HG03066 (cell line): ENCODE measurements at regions not wholly inside any gene's neighbourhood (a gene's known extent, or its start where the extent isn't known, plus 50 kb on each side); places are given as distances from the start of the nearest gene placed in this dataset.

Experiments used
- ATAC-seq: cut with Tn5 transposase; IDR thresholded peaks from one replicate; pipeline ENCODE4 v1.9.1; 2021; ENCODE audit warnings: low read depth; ENCODE audit not compliant: unreplicated experiment

DNA sequence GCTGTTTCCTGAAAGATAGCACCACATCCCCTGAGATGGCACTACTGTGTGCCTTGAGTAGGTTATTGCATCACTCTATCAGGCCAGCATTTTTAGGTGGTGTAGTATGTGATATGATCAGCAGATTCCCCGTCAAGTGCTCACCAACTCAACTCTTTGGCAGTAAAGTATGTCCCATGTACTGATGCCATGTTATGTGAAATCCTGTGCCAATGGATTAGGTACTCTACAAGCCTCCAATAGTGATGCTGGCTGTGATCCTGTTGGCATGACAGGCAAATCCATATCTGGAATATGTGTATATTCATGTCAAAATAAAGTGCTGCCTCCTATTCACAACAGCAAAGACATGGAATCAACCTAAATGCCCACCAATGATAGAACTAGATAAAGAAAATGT lies 137.2 kb upstream of the CAMK1G start:
- ATAC-seq, result no peak

GRCh38 chr1:209454340-209454994 lies 129.0 kb upstream of the CAMK1G start:
- ATAC-seq, result no peak

GRCh38 chr1:209455145-209455544 lies 128.4 kb upstream of the CAMK1G start:
- ATAC-seq, result no peak

DNA sequence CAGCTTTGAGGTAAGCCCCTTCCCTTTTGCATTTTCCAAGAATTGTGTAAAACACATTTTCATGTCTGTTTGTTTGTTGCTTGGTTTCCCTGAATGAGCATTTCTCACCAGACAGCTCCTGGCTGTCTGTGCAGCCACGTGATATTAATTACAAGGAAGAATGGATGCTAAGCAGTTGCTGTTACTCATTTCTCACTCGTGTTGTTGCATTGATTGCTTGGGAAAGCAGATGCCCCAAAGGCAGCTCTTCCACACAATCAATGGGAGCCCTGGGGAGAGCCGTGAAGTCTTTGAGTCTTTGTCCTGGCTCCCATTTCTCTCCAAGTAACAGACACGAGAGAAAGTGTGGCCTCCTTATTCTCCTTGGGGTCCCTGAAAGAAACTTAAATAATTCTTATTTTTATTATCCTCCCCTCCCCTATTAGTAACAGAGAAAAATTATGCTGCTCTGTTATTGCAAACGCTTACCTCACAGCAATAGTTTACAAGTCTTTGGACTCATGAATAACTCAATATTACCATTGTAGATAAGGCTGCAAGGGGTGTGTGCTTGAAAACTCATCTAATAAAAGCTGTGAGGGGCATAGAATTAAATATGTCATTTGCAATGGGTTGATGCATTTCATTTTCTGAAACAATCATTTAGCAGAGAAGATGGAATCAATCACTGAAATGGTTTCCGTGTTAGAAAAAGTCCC lies 127.7 kb upstream of the CAMK1G start:
- ATAC-seq, result no peak

GRCh38 chr1:209456878-209457277 lies 126.6 kb upstream of the CAMK1G start:
- no peak for ATAC-seq

GRCh38 chr1:209457401-209458125 lies 126.0 kb upstream of the CAMK1G start:
- no peak for ATAC-seq

DNA sequence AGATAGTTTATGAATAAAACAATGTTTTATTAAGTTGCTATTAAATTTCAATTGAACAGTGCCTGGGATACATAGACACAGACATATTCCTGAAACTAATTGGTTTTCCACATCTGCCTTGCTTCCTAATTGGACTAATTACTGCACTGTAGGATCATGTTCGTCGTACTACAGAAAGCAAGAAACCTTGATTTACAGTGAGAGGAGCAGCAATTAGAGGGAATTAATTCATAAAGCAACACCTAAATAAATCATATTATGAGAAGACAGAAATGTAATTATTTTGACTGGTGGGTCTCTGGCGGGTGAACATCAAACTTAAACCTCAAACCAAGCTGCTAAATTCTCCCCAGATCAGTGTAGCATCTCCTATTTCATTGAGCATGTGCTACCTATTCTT lies 124.6 kb upstream of the CAMK1G start:
- no peak for ATAC-seq

- ATAC-seq, result no peak
Measured at GRCh38 chr1:209461168-209461567, 122.3 kb upstream of the CAMK1G start.

DNA sequence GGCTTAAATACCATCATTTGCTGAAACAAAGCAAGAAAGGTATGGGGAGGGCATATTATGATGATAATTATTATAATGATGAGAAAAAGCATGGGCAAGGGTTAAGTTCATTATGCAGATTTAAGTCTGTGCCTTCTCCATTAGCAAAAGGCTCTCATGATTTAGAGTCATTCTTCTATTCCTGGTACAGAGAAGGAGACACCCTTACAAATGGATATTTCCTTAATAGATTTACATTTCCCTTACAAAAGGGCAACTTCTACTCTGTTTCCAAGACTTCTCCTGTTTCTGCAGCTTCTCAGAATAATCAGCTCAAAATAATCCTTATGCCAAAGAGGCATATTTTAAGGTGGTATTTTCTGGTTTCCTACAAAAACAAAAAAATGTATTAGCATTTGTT lies 121.1 kb upstream of the CAMK1G start:
- no peak for ATAC-seq

- ATAC-seq, result no peak
Measured at GRCh38 chr1:209463441-209463840, 120.1 kb upstream of the CAMK1G start.

DNA sequence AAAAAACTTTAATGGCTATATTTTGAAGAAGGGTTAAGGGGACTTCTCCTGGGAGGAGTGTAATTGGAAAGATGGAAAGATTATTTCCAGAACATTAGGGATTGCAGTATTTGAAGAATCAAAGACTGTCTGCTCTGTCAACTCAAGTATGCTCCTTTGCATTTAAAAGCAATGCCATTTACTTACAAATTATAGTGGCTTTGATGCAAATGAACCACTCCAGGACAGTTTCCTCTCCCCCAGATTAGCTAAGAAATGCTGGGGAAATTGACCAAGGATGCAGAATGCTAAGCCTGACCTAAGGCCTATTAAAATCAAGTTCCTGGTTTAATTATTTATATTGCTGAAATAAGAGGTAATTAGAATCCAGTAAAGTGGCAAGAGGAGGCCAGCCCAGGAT lies 110.5 kb upstream of the CAMK1G start:
- no peak for ATAC-seq

DNA sequence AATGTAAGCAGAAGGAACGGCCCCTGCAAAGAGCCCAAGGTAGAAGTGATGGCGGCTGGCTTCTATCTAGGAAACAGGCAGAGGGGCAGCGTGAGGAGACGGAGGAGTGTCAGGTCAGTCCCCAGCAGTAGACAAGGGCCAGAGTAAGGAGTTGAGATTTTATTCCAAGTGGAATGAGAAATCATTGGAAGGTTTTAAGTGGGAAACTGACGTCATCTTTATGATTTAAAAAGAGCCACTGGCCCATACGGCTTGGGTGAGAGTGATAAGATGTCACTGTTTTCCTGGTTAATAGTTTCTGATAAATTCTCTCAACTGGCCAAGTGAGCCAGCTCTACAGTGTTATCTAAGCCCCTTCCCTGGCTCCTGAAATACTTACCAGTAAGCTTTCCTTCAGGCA lies 103.2 kb upstream of the CAMK1G start:
- no peak for ATAC-seq

DNA sequence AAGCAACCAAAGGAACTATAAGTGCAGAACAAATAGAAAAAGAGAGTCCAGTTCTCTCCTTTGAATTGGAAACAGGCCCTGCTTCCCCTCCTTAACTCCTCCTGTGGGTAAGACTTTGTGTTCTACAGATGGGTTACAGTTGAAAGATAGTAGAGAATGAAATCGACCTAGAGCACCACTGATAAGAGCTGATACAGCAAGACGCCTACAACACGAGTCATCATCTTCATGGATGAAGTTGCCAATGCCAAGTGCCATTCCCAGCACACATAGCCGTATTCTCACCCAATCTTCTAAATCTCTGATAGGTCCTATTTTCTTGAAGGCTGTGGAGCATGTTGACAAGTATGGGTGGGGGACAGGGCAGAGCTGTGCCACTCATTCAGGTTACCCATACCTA lies 99.8 kb upstream of the CAMK1G start:
- no peak for ATAC-seq

- no peak for ATAC-seq
Measured at GRCh38 chr1:209484429-209484828, 99.1 kb upstream of the CAMK1G start.

- ATAC-seq, result no peak
Measured at GRCh38 chr1:209485167-209485566, 98.3 kb upstream of the CAMK1G start.

- no peak for ATAC-seq
Measured at GRCh38 chr1:209485751-209486150, 97.8 kb upstream of the CAMK1G start.

DNA sequence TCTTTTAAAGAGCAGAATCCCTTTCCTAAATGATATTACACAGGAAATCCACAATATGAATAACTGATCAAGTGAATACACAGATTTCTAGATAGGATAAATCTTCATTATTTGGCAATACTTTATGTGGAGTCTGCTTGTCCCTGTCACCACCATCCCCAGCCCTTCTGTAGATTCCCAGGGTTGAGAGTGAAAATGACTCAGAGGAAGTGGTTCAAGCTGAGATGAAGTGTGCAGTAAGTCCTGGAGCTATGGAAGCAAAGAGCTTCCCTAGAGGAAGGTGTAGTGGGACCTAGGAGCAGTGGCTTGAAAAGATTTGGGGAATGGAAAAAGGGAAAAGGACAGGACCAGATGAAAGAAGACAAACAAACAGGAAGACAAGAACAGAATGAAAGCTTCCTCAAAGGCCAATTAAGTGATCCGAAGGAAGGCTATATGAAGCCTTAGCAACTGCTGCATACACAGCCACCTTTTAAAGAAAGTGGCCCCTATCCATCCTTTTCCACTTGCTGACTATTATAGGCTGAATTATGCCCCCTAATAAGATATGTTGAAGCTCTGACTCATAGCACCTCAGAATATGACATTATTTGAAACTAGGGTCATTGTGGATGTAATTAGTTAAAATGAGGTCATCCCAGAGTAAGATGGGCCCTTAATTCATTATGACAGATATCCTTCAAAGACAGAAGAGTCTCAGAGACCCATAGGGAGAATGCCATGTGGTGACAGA lies 96.5 kb upstream of the CAMK1G start:
- ATAC-seq, result no peak

- no peak for ATAC-seq
Measured at GRCh38 chr1:209490013-209490412, 93.5 kb upstream of the CAMK1G start.

DNA sequence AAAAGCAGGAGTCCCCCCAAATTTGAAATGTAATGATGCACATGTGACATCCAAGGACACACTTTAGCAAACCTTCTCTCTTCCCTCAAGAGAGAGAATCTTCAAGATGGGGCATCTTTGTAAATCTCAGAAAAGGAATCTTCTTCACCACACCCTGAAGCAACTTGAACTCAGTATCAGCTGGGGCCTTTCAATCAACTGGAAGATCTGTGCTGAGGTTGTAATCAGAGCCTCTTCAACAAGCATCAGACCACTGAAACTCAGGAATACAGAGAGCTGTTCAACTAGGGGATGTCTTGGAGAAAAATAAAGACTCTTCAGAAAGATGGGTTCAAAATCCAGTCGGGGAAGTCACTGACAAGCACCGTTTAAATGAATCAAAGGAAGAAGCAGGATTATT lies 92.5 kb upstream of the CAMK1G start:
- no peak for ATAC-seq

GRCh38 chr1:209491496-209491895 lies 92.0 kb upstream of the CAMK1G start:
- ATAC-seq, result no peak

GRCh38 chr1:209491897-209492296 lies 91.6 kb upstream of the CAMK1G start:
- ATAC-seq, result no peak
